Panc1 (cell line): ENCODE measurements at regions not wholly inside any gene's neighbourhood (a gene's known extent, or its start where the extent isn't known, plus 50 kb on each side); places are given as distances from the start of the nearest gene placed in this dataset.

Experiments
- ATAC-seq: fragments of 200-7000 bp; cut with Tn5 transposase; 2 replicates; pipeline ENCODE4 v1.9.1; 2020; ENCODE audit warnings: mild to moderate bottlenecking, moderate library complexity
- BruUV-seq: library from RNA; stranded (reverse); fragments of 400-500 nt; replicated peaks from 2 replicates; lab custom pipeline; 2021; lab: Mats Ljungman, UMichigan
- CTCF ChIA-PET: fragments of 300-600 bp; sonication (Branson Sonifier 250); formaldehyde crosslinking; loops from one replicate; lab custom pipeline; 2022; ENCODE audit warnings: antibody characterized with exemption; lab: Charles Lee
- POLR2A ChIA-PET: fragments of 300-600 bp; sonication (Branson Sonifier 250); formaldehyde crosslinking; loops from one replicate; lab custom pipeline; 2022; ENCODE audit warnings: antibody characterized with exemption; lab: Charles Lee
- DNase-seq: peaks from one replicate; pipeline ENCODE4 v3.0.0-alpha.2; 2010; ENCODE audit warnings: low read depth, low spot score
- H3K27ac ChIP-seq: 2 replicates; pipeline ENCODE4 v1.5.1; 2011; ENCODE audit warnings: mild to moderate bottlenecking, low read length, inconsistent platforms
- H3K27me3 ChIP-seq: fragments of 200-500 bp; sonication (Bioruptor generic); 2 replicates; pipeline ENCODE4 v1.6.0; 2014; ENCODE audit warnings: low read length, inconsistent platforms; ENCODE audit not compliant: control insufficient read depth, insufficient read depth
- H3K36me3 ChIP-seq: fragments of 200-500 bp; sonication (Bioruptor generic); 2 replicates; pipeline ENCODE4 v1.5.1; 2014; ENCODE audit warnings: inconsistent platforms, mild to moderate bottlenecking, low read length, moderate library complexity; ENCODE audit not compliant: control insufficient read depth, insufficient read depth
- H3K4me1 ChIP-seq: 2 replicates; pipeline ENCODE4 v1.5.1; 2011; ENCODE audit warnings: inconsistent platforms, mild to moderate bottlenecking, low read length, moderate library complexity; ENCODE audit not compliant: control insufficient read depth, insufficient read depth
- H3K4me3 ChIP-seq, 2 experiments: 2 replicates each; pipeline ENCODE4 v1.5.1; 2011 to 2012; ENCODE audit warnings: low read depth in 2 of 2, low read length in 2 of 2, mild to moderate bottlenecking in 2 of 2, inconsistent platforms in 1 of 2, moderate library complexity in 1 of 2
- H3K9me3 ChIP-seq: fragments of 200-500 bp; sonication (Bioruptor generic); 2 replicates; pipeline ENCODE4 v1.5.1; 2014; ENCODE audit warnings: low read depth, mild to moderate bottlenecking, inconsistent platforms, low read length, moderate library complexity; ENCODE audit not compliant: control insufficient read depth, insufficient read depth
- CTCF ChIP-seq: fragments of 450-650 bp; IDR thresholded peaks from 2 replicates; pipeline ENCODE4 v1.5.1; 2017; ENCODE audit warnings: mild to moderate bottlenecking
- POLR2AphosphoS5 ChIP-seq: IDR thresholded peaks from 2 replicates; pipeline ENCODE4 v1.6.1; 2012; ENCODE audit warnings: mild to moderate bottlenecking, low read depth, low read length, moderate library complexity
- REST ChIP-seq, 2 experiments: IDR thresholded peaks; 2 replicates each; pipeline ENCODE4 v1.6.1; 2011 to 2012; ENCODE audit warnings: low read depth in 2 of 2, control low read depth in 1 of 2, low read length in 1 of 2, mild to moderate bottlenecking in 1 of 2, moderate library complexity in 1 of 2; ENCODE audit not compliant: insufficient read depth in 1 of 2
- SIN3A ChIP-seq: IDR thresholded peaks from 2 replicates; pipeline ENCODE4 v1.6.1; 2012; ENCODE audit warnings: low read depth, mild to moderate bottlenecking, low read length, moderate library complexity, borderline replicate concordance; ENCODE audit not compliant: insufficient read depth
- TCF7L2 ChIP-seq: IDR thresholded peaks from 2 replicates; pipeline ENCODE4 v1.6.1; 2011; ENCODE audit warnings: mild to moderate bottlenecking, low read depth, low read length, inconsistent platforms
- in situ Hi-C: cut with HindIII; loops from 2 replicates; pipeline ENCODE4 v1.10.0; 2016; ENCODE audit warnings: low sequenced_read_pairs, low pct_unique_long_range_greater_than_20kb
- intact Hi-C: fragments of 100-400 bp; cut with micrococcal nuclease; formaldehyde crosslinking; loops from one replicate; pipeline ENCODE4 v1.10.0; 2022; ENCODE audit not compliant: unreplicated experiment

- H3K36me3 ChIP-seq: no peaks in the 10 kb centered on the region
- BruUV-seq: no TSS peak
- intact Hi-C loops: no loop called here
- H3K4me1 ChIP-seq: no peaks in the 10 kb centered on the region
- H3K27ac ChIP-seq: no peak overlapping the region
- CTCF ChIA-PET: no interaction called here
- POLR2A ChIA-PET: no interaction called here
- ATAC-seq (no peak), DNase-seq (no peak)
- H3K9me3 ChIP-seq: no peaks in the 10 kb centered on the region
- in situ Hi-C loops: no loop called here
- no peak for TF ChIP-seq SIN3A
- no peak for TF ChIP-seq TCF7L2
- TF ChIP-seq POLR2AphosphoS5: no peak
- no peak for TF ChIP-seq REST (IDR thresholded peaks at IDR 0.05; ENCODE audit: insufficient read depth in 1 of 2, low read depth in 2 of 2, low read length in 1 of 2)
- H3K27me3 ChIP-seq: no peaks in the 10 kb centered on the region
- H3K4me3 ChIP-seq: no peak overlapping the region
These were observed 52.4 kb upstream of the LMO2 start for GRCh38 chr11:33944345-33944692.

GRCh38 chr11:33942954-33943353 is 51.1 kb upstream of the LMO2 start:
- intact Hi-C loops: no loop called here
- POLR2A ChIA-PET: no interaction called here
- no TSS peak for BruUV-seq
- CTCF ChIA-PET: no interaction called here
- TF ChIP-seq POLR2AphosphoS5 (no peak), CTCF (no peak), SIN3A (no peak), TCF7L2 (no peak), REST (IDR thresholded peaks at IDR 0.05; ENCODE audit: insufficient read depth in 1 of 2, low read depth in 2 of 2, low read length in 1 of 2) (no peak)
- no peaks in the 10 kb centered on the region for H3K36me3 ChIP-seq
- H3K27ac ChIP-seq: no peak overlapping the region
- in situ Hi-C loops: no loop called here
- H3K4me1 ChIP-seq: no peaks in the 10 kb centered on the region
- no peak for ATAC-seq
- H3K27me3 ChIP-seq: no peaks in the 10 kb centered on the region; the same call in 1 of the 2 replicates
- H3K4me3 ChIP-seq: no peak overlapping the region
- H3K9me3 ChIP-seq: no peaks in the 10 kb centered on the region
- no peak for DNase-seq
